Mesendoderm (in vitro differentiated cells): ENCODE measurements at regions not wholly inside any gene's neighbourhood (a gene's known extent, or its start where the extent isn't known, plus 50 kb on each side); places are given as distances from the start of the nearest gene placed in this dataset.

Experiments used
- DNase-seq: peaks from one replicate; pipeline ENCODE4 v3.0.0; 2013
- H2AK5ac ChIP-seq: 2 replicates; pipeline ENCODE4 v1.6.1; 2013; ENCODE audit warnings: low read length, inconsistent platforms
- H2BK120ac ChIP-seq: 2 replicates; pipeline ENCODE4 v1.6.1; 2013; ENCODE audit warnings: low read depth, mild to moderate bottlenecking, low read length, moderate library complexity, mixed read lengths
- H2BK15ac ChIP-seq: replicated peaks from 2 replicates; pipeline ENCODE4 v1.6.1; 2013; ENCODE audit warnings: low read depth, mild to moderate bottlenecking, moderate library complexity
- H2BK5ac ChIP-seq: 2 replicates; pipeline ENCODE4 v1.6.1; 2013; ENCODE audit warnings: low read length, inconsistent platforms
- H3K18ac ChIP-seq: 2 replicates; pipeline ENCODE4 v1.6.1; 2013; ENCODE audit warnings: mild to moderate bottlenecking, low read length, mixed read lengths
- H3K23ac ChIP-seq: one replicate; pipeline ENCODE4 v1.6.1; 2013; ENCODE audit warnings: low read length
- H3K27ac ChIP-seq: 2 replicates; pipeline ENCODE4 v1.5.1; 2013; ENCODE audit warnings: low read depth, mild to moderate bottlenecking, inconsistent platforms, low read length, moderate library complexity
- H3K27me3 ChIP-seq: 2 replicates; pipeline ENCODE4 v1.6.1; 2013; ENCODE audit warnings: low read length, control low read depth, mild to moderate bottlenecking, inconsistent platforms; ENCODE audit not compliant: insufficient read depth, poor library complexity
- H3K36me3 ChIP-seq: 2 replicates; pipeline ENCODE4 v1.6.1; 2013; ENCODE audit warnings: low read length, inconsistent platforms; ENCODE audit not compliant: control insufficient read depth, insufficient read depth
- H3K4ac ChIP-seq: one replicate; pipeline ENCODE4 v1.6.1; 2013; ENCODE audit warnings: low read depth, mild to moderate bottlenecking, low read length, moderate library complexity
- H3K4me1 ChIP-seq: 2 replicates; pipeline ENCODE4 v1.6.1; 2013; ENCODE audit warnings: low read depth, low read length, inconsistent platforms; ENCODE audit not compliant: control insufficient read depth
- H3K4me2 ChIP-seq: 2 replicates; pipeline ENCODE4 v1.6.1; 2013; ENCODE audit warnings: low read length
- H3K4me3 ChIP-seq: 2 replicates; pipeline ENCODE4 v1.5.1; 2013; ENCODE audit warnings: mild to moderate bottlenecking, low read length
- H3K56ac ChIP-seq: one replicate; pipeline ENCODE4 v1.6.1; 2013; ENCODE audit warnings: low read length
- H3K79me1 ChIP-seq: 2 replicates; pipeline ENCODE4 v1.6.1; 2013; ENCODE audit warnings: low read length, inconsistent platforms
- H3K79me2 ChIP-seq: 2 replicates; pipeline ENCODE4 v1.6.1; 2013; ENCODE audit warnings: mild to moderate bottlenecking, low read length; ENCODE audit not compliant: control insufficient read depth, insufficient read depth
- H3K9ac ChIP-seq: 2 replicates; pipeline ENCODE4 v1.6.1; 2013; ENCODE audit warnings: low read length, inconsistent platforms
- H4K5ac ChIP-seq: one replicate; pipeline ENCODE4 v1.6.1; 2013; ENCODE audit warnings: low read length
- H4K8ac ChIP-seq: one replicate; pipeline ENCODE4 v1.6.1; 2013; ENCODE audit warnings: low read depth, mild to moderate bottlenecking, control low read depth, low read length, moderate library complexity
- WGBS: extraction: QIAGEN DNeasy Blood & Tissue Kit; methylation state at CpG from one replicate; pipeline ENCODE4 v1.1.7; 2013; ENCODE audit warnings: low lambda C conversion rate, missing lambda C conversion rate; ENCODE audit not compliant: insufficient coverage; ENCODE audit errors: extremely low coverage; 5-methylcytosine and 5-hydroxymethylcytosine counted together

GRCh38 chr22:49348631-49349030, 479.0 kb downstream of the BRD1 start:
- no peak overlapping the region for H2AK5ac ChIP-seq
- no peaks in the 10 kb centered on the region for H3K79me1 ChIP-seq
- H3K27me3 ChIP-seq, result no peaks in the 10 kb centered on the region
- H3K18ac ChIP-seq, result no peak overlapping the region
- H2BK5ac ChIP-seq, result no peak overlapping the region
- no peak overlapping the region for H3K4me2 ChIP-seq
- no peak overlapping the region for H3K27ac ChIP-seq
- H3K79me2 ChIP-seq, result no peaks in the 10 kb centered on the region
- DNase-seq, result no peak
- no CpG with 5 or more reads among the region's 12 CpGs for WGBS
- H2BK120ac ChIP-seq, result no peak overlapping the region
- no peak overlapping the region for H4K5ac ChIP-seq
- H3K9ac ChIP-seq, result no peak overlapping the region
- no peaks in the 10 kb centered on the region for H3K36me3 ChIP-seq
- H3K23ac ChIP-seq, result no peak overlapping the region
- no peaks in the 10 kb centered on the region for H3K4me1 ChIP-seq
- no peak overlapping the region for H3K4ac ChIP-seq
- H3K4me3 ChIP-seq, result no peak overlapping the region
- no peak overlapping the region for H4K8ac ChIP-seq
- peak overlapping the region; percentile 25 for H3K56ac ChIP-seq
- no peak overlapping the region for H2BK15ac ChIP-seq

- Histone ChIP-seq H2AK5ac (no peak overlapping the region), H3K4me1 (no peaks in the 10 kb centered on the region), H3K27ac (no peak overlapping the region), H3K36me3 (no peaks in the 10 kb centered on the region), H3K79me2 (no peaks in the 10 kb centered on the region), H2BK15ac (no peak overlapping the region), H3K4me2 (no peak overlapping the region), H3K27me3 (no peaks in the 10 kb centered on the region), H2BK120ac (no peak overlapping the region), H3K18ac (no peak overlapping the region), H3K4ac (no peak overlapping the region), H4K5ac (no peak overlapping the region), H3K79me1 (no peaks in the 10 kb centered on the region), H3K9ac (no peak overlapping the region), H3K23ac (no peak overlapping the region), H2BK5ac (no peak overlapping the region), H3K4me3 (no peak overlapping the region), H4K8ac (no peak overlapping the region), H3K56ac (no peak overlapping the region)
- DNase-seq, result no peak
- WGBS, result no CpG with 5 or more reads among the region's 9 CpGs
These were observed 480.3 kb downstream of the BRD1 start for GRCh38 chr22:49347376-49347775.

DNA sequence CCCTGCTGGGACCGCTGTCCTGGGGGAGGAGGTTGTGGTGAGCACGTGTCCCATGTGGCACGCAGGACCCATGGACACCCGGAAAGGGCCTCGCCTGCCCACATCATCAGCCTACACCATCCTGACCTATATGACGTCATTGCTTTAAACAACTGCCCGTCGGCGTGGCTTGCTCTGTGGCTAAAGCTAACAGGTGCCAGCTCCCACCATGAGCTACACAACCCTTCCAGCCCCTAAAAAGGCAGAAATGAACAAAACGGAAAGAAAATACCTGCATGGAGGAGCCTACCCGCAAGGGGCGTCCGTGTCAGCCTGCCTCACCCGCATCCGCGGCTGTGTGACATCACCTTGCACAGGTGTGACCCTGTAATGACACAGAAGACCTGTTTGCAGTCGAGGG, 481.8 kb downstream of the BRD1 start:
- no peak for DNase-seq
- no peaks in the 10 kb centered on the region for H3K79me1 ChIP-seq
- H2BK5ac ChIP-seq, result no peak overlapping the region
- H3K79me2 ChIP-seq, result no peaks in the 10 kb centered on the region
- no peak overlapping the region for H4K8ac ChIP-seq
- no peak overlapping the region for H4K5ac ChIP-seq
- no peak overlapping the region for H3K4ac ChIP-seq
- no peaks in the 10 kb centered on the region for H3K27me3 ChIP-seq
- no peak overlapping the region for H2BK15ac ChIP-seq
- no peak overlapping the region for H3K18ac ChIP-seq
- WGBS, result no CpG with 5 or more reads among the region's 17 CpGs
- no peak overlapping the region for H2BK120ac ChIP-seq
- H3K36me3 ChIP-seq, result no peaks in the 10 kb centered on the region
- no peak overlapping the region for H3K27ac ChIP-seq
- H2AK5ac ChIP-seq, result no peak overlapping the region
- H3K4me2 ChIP-seq, result no peak overlapping the region
- H3K4me1 ChIP-seq, result no peaks in the 10 kb centered on the region
- no peak overlapping the region for H3K23ac ChIP-seq
- no peak overlapping the region for H3K9ac ChIP-seq
- no peak overlapping the region for H3K56ac ChIP-seq
- no peak overlapping the region for H3K4me3 ChIP-seq

DNA sequence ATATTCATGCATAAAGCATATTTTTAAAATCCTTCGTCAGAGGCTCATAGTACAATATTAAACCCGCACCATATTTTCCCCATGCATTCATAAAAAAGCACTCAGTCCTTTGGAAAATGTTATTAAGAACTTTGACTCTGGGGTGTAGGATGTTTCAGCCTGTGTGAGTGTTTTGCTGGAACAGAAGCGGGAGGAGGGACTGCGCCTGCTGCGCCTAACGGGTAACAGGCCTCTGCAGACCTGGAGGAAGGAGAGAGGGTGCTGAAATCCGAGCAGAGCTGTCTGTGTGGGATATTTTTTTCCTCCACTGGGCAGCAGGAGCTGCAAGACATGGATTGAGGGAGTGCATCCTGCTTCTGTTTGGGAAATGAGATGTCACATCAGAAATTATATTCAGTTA, 483.0 kb downstream of the BRD1 start:
- Histone ChIP-seq H3K27me3 (no peaks in the 10 kb centered on the region), H3K27ac (no peak overlapping the region), H2BK120ac (no peak overlapping the region), H4K8ac (no peak overlapping the region), H3K18ac (no peak overlapping the region), H3K4me2 (no peak overlapping the region), H3K4me3 (no peak overlapping the region), H3K79me1 (no peaks in the 10 kb centered on the region), H2BK5ac (no peak overlapping the region), H4K5ac (no peak overlapping the region), H2BK15ac (no peak overlapping the region), H3K79me2 (no peaks in the 10 kb centered on the region), H3K56ac (no peak overlapping the region), H3K4me1 (no peaks in the 10 kb centered on the region), H3K36me3 (no peaks in the 10 kb centered on the region), H3K23ac (no peak overlapping the region), H3K9ac (no peak overlapping the region), H2AK5ac (no peak overlapping the region), H3K4ac (no peak overlapping the region)
- whole genome bisulfite sequencing, result no CpG with 5 or more reads among the region's 7 CpGs
- no peak for DNase-seq

DNA sequence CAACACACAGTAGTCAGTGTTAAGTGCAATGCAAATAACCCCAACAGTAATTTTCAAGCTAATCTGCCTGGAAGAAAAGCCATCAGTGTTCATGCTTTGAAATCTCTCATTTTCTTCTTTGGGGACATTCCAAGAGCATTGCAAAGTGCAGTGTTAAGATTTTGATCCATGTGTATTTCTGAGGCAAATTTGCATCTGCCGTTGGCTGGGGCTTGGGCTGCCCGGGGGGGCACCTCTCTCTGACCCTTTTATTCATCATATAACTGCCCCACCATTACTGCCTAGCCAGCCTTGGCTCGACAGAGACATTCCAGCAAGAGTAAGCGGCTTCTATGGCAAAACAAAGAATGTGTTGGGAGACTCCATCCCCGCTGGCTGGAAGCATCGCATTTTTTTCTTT, 483.5 kb downstream of the BRD1 start:
- Histone ChIP-seq H3K4me2 (no peak overlapping the region), H3K56ac (no peak overlapping the region), H3K23ac (no peak overlapping the region), H2AK5ac (no peak overlapping the region), H3K4me3 (no peak overlapping the region), H3K4me1 (no peaks in the 10 kb centered on the region), H2BK5ac (no peak overlapping the region), H3K4ac (no peak overlapping the region), H3K27me3 (no peaks in the 10 kb centered on the region), H4K8ac (no peak overlapping the region), H2BK120ac (no peak overlapping the region), H3K79me2 (no peaks in the 10 kb centered on the region), H3K27ac (no peak overlapping the region), H2BK15ac (no peak overlapping the region), H3K18ac (no peak overlapping the region), H4K5ac (no peak overlapping the region), H3K9ac (no peak overlapping the region), H3K36me3 (no peaks in the 10 kb centered on the region), H3K79me1 (no peaks in the 10 kb centered on the region)
- no CpG with 5 or more reads among the region's 6 CpGs for WGBS
- DNase-seq, result no peak

DNA sequence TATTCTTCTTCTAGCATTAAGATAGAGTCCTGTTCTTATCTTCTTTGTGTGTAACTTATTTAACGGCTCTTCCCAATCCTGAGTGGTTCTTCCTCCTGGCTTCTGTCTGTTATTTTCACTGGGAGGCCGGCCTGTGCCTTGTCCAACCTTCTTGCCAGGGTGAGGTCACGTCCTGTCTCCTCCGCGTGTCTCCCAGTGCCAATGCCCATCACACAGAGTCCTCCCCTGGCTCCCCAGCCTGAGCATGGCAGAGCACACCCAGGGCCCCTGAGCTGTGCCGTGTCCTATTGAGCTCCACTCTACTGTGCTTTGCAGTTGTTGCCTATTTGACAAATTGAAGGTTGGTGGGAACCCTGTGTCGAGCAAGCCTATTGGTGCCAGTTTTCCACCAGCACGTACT, 487.3 kb downstream of the BRD1 start:
- no peak overlapping the region for H2BK5ac ChIP-seq
- no peak overlapping the region for H3K27ac ChIP-seq
- H3K36me3 ChIP-seq, result no peaks in the 10 kb centered on the region
- H2BK120ac ChIP-seq, result no peak overlapping the region
- H4K8ac ChIP-seq, result no peak overlapping the region
- no peak overlapping the region for H3K18ac ChIP-seq
- H3K4me2 ChIP-seq, result no peak overlapping the region
- H3K79me1 ChIP-seq, result no peaks in the 10 kb centered on the region
- no peak overlapping the region for H3K23ac ChIP-seq
- H2AK5ac ChIP-seq, result no peak overlapping the region
- no peak overlapping the region for H4K5ac ChIP-seq
- WGBS, result no CpG with 5 or more reads among the region's 8 CpGs
- no peaks in the 10 kb centered on the region for H3K79me2 ChIP-seq
- H2BK15ac ChIP-seq, result no peak overlapping the region
- H3K9ac ChIP-seq, result no peak overlapping the region
- H3K4me1 ChIP-seq, result no peaks in the 10 kb centered on the region
- no peak overlapping the region for H3K4me3 ChIP-seq
- H3K4ac ChIP-seq, result no peak overlapping the region
- DNase-seq, result no peak
- H3K56ac ChIP-seq, result no peak overlapping the region
- no peaks in the 10 kb centered on the region for H3K27me3 ChIP-seq
